ENCODE measurements at regions not wholly inside any gene's neighbourhood (a gene's known extent, or its start where the extent isn't known, plus 50 kb on each side); places are given as distances from the start of the nearest gene placed in this dataset.

- Mint-ChIP-seq H3K36me3 (ENCODE audit: insufficient read depth) (no peaks in the 10 kb centered on the region), H3K4me1 (ENCODE audit: low read depth) (no peaks in the 10 kb centered on the region), H3K27ac (no peak overlapping the region), H3K27me3 (no peaks in the 10 kb centered on the region), H3K4me3 (ENCODE audit: low read depth) (no peak overlapping the region), H3K9me3 (ENCODE audit: low read depth) (peaks cover 31% of the 10 kb centered on the region)
- TF ChIP-seq CTCF (IDR thresholded peaks at IDR 0.05; ENCODE audit: unreplicated experiment), result no peak
- no peak for DNase-seq (ENCODE audit: low spot score, unreplicated experiment)
These were observed 628.3 kb upstream of the ADGRL2 start for GRCh38 chr1:81172483-81172882.

- H3K27ac Mint-ChIP-seq, result no peak overlapping the region
- no peaks in the 10 kb centered on the region for H3K27me3 Mint-ChIP-seq
- no peak overlapping the region for H3K4me3 Mint-ChIP-seq (ENCODE audit: low read depth)
- DNase-seq (ENCODE audit: low spot score, unreplicated experiment), result no peak
- peaks cover 29% of the 10 kb centered on the region for H3K9me3 Mint-ChIP-seq (ENCODE audit: low read depth)
- H3K36me3 Mint-ChIP-seq (ENCODE audit: insufficient read depth), result no peaks in the 10 kb centered on the region
- H3K4me1 Mint-ChIP-seq (ENCODE audit: low read depth), result no peaks in the 10 kb centered on the region
- TF ChIP-seq CTCF (IDR thresholded peaks at IDR 0.05; ENCODE audit: unreplicated experiment), result no peak
These were observed 630.0 kb upstream of the ADGRL2 start for GRCh38 chr1:81170721-81171120.

- Mint-ChIP-seq H3K36me3 (ENCODE audit: insufficient read depth) (peaks cover 2% of the 10 kb centered on the region), H3K4me1 (ENCODE audit: low read depth) (no peaks in the 10 kb centered on the region), H3K27ac (no peak overlapping the region), H3K27me3 (peaks cover under 1% of the 10 kb centered on the region), H3K9me3 (ENCODE audit: low read depth) (peaks cover 23% of the 10 kb centered on the region), H3K4me3 (ENCODE audit: low read depth) (no peak overlapping the region)
- no peak for DNase-seq (ENCODE audit: low spot score, unreplicated experiment)
- TF ChIP-seq CTCF (IDR thresholded peaks at IDR 0.05; ENCODE audit: unreplicated experiment), result no peak
These were observed 634.8 kb upstream of the ADGRL2 start for GRCh38 chr1:81165963-81166362.

- H3K9me3 Mint-ChIP-seq (ENCODE audit: low read depth), result peaks cover 14% of the 10 kb centered on the region
- peaks cover 30% of the 10 kb centered on the region for H3K4me1 Mint-ChIP-seq (ENCODE audit: low read depth)
- TF ChIP-seq CTCF (IDR thresholded peaks at IDR 0.05; ENCODE audit: unreplicated experiment), result no peak
- H3K27ac Mint-ChIP-seq, result no peak overlapping the region
- no peak for DNase-seq (ENCODE audit: low spot score, unreplicated experiment)
- no peak overlapping the region for H3K4me3 Mint-ChIP-seq (ENCODE audit: low read depth)
- H3K27me3 Mint-ChIP-seq, result peaks cover 7% of the 10 kb centered on the region
- H3K36me3 Mint-ChIP-seq (ENCODE audit: insufficient read depth), result peaks cover 2% of the 10 kb centered on the region
These were observed 640.0 kb upstream of the ADGRL2 start for GRCh38 chr1:81160696-81161095.

GRCh38 chr1:81158592-81158991, 642.1 kb upstream of the ADGRL2 start:
- Mint-ChIP-seq H3K9me3 (ENCODE audit: low read depth) (no peaks in the 10 kb centered on the region), H3K27me3 (peaks cover 7% of the 10 kb centered on the region), H3K36me3 (ENCODE audit: insufficient read depth) (no peaks in the 10 kb centered on the region), H3K4me3 (ENCODE audit: low read depth) (no peak overlapping the region), H3K27ac (no peak overlapping the region), H3K4me1 (ENCODE audit: low read depth) (peaks cover 30% of the 10 kb centered on the region)
- TF ChIP-seq CTCF (IDR thresholded peaks at IDR 0.05; ENCODE audit: unreplicated experiment), result no peak
- no peak for DNase-seq (ENCODE audit: low spot score, unreplicated experiment)
